Osteoblast (primary cell): ENCODE measurements at regions not wholly inside any gene's neighbourhood (a gene's known extent, or its start where the extent isn't known, plus 50 kb on each side); places are given as distances from the start of the nearest gene placed in this dataset.
A peak's percentile ranks its signal among the peaks of the same experiment; 100 is the strongest.

ENCODE experiments used
- DNase-seq: peaks from one replicate; pipeline ENCODE4 v3.0.0; 2011; ENCODE audit warnings: low spot score, mixed read lengths; ENCODE audit not compliant: insufficient read length; ENCODE audit errors: missing footprints
- H2AFZ ChIP-seq: 2 replicates; pipeline ENCODE4 v1.6.0; 2011; ENCODE audit warnings: mild to moderate bottlenecking, low read length
- H3K27ac ChIP-seq: 2 replicates; pipeline ENCODE4 v1.5.1; 2011; ENCODE audit warnings: mild to moderate bottlenecking, low read depth, low read length, moderate library complexity
- H3K27me3 ChIP-seq: 2 replicates; pipeline ENCODE4 v1.6.0; 2012; ENCODE audit warnings: mild to moderate bottlenecking, control low read depth, inconsistent platforms, low read length, moderate library complexity; ENCODE audit not compliant: insufficient read depth
- H3K36me3 ChIP-seq: 2 replicates; pipeline ENCODE4 v1.5.1; 2011; ENCODE audit warnings: mild to moderate bottlenecking, low read length, control low read depth, moderate library complexity; ENCODE audit not compliant: insufficient read depth
- H3K4me1 ChIP-seq: 2 replicates; pipeline ENCODE4 v1.5.1; 2011; ENCODE audit warnings: mild to moderate bottlenecking, low read length, control low read depth, moderate library complexity; ENCODE audit not compliant: insufficient read depth
- H3K4me2 ChIP-seq: 2 replicates; pipeline ENCODE4 v1.6.0; 2011; ENCODE audit warnings: mild to moderate bottlenecking, low read length; ENCODE audit not compliant: insufficient read depth
- H3K4me3 ChIP-seq: fragments of 200-600 bp; sonication (generic); 3 replicates; pipeline ENCODE4 v1.5.1; 2012; ENCODE audit warnings: mild to moderate bottlenecking, low read length, inconsistent platforms; ENCODE audit not compliant: insufficient read depth
- H3K79me2 ChIP-seq: 2 replicates; pipeline ENCODE4 v1.6.0; 2012; ENCODE audit warnings: mild to moderate bottlenecking, low read length, control low read depth, inconsistent platforms; ENCODE audit not compliant: insufficient read depth
- H3K9me3 ChIP-seq: 2 replicates; pipeline ENCODE4 v1.5.1; 2011; ENCODE audit warnings: low read depth, low read length, control low read depth
- H4K20me1 ChIP-seq: 2 replicates; pipeline ENCODE4 v1.6.0; 2012; ENCODE audit warnings: mild to moderate bottlenecking, low read length, control low read depth; ENCODE audit not compliant: insufficient read depth
- CTCF ChIP-seq: IDR thresholded peaks from 2 replicates; pipeline ENCODE4 v1.5.1; 2011; ENCODE audit warnings: mild to moderate bottlenecking, low read depth, low read length, moderate library complexity; ENCODE audit errors: extremely low read depth

GRCh38 chrX:150038315-150038714 lies 100.0 kb upstream of the EOLA2 start:
- H3K36me3 ChIP-seq = no peaks in the 10 kb centered on the region
- no peaks in the 10 kb centered on the region for H3K27me3 ChIP-seq
- H3K9me3 ChIP-seq = peaks cover 3% of the 10 kb centered on the region
- no peak overlapping the region for H3K4me2 ChIP-seq
- H4K20me1 ChIP-seq = no peaks in the 10 kb centered on the region
- H3K4me1 ChIP-seq = peaks cover 18% of the 10 kb centered on the region
- no peak overlapping the region for H3K4me3 ChIP-seq
- H3K79me2 ChIP-seq = no peaks in the 10 kb centered on the region
- no peak overlapping the region for H2AFZ ChIP-seq
- no peak for DNase-seq
- no peak for TF ChIP-seq CTCF
- H3K27ac ChIP-seq = no peak overlapping the region

- no peaks in the 10 kb centered on the region for H3K36me3 ChIP-seq
Observed at GRCh38 chrX:150038986-150039599, 100.8 kb upstream of the EOLA2 start.

GRCh38 chrX:150041208-150041607 lies 102.9 kb upstream of the EOLA2 start:
- TF ChIP-seq CTCF = no peak
- Histone ChIP-seq H3K4me2 (no peak overlapping the region), H3K36me3 (no peaks in the 10 kb centered on the region), H3K27ac (no peak overlapping the region), H3K9me3 (no peaks in the 10 kb centered on the region), H3K4me1 (peaks cover 22% of the 10 kb centered on the region), H3K4me3 (no peak overlapping the region), H2AFZ (no peak overlapping the region), H4K20me1 (no peaks in the 10 kb centered on the region), H3K79me2 (no peaks in the 10 kb centered on the region), H3K27me3 (no peaks in the 10 kb centered on the region)
- no peak for DNase-seq

More at GRCh38 chrX:150038986-150039599, 100.8 kb upstream of the EOLA2 start:
- Histone ChIP-seq H3K4me3 (no peak overlapping the region), H2AFZ (no peak overlapping the region), H3K9me3 (peaks cover 3% of the 10 kb centered on the region), H3K4me1 (peaks cover 18% of the 10 kb centered on the region), H3K27me3 (no peaks in the 10 kb centered on the region), H3K4me2 (no peak overlapping the region), H3K27ac (no peak overlapping the region), H4K20me1 (no peaks in the 10 kb centered on the region), H3K79me2 (no peaks in the 10 kb centered on the region)
- no peak for TF ChIP-seq CTCF
- peak; percentile 3 for DNase-seq

- Histone ChIP-seq H2AFZ (no peak overlapping the region), H3K9me3 (no peaks in the 10 kb centered on the region), H4K20me1 (no peaks in the 10 kb centered on the region), H3K27ac (no peak overlapping the region), H3K79me2 (no peaks in the 10 kb centered on the region), H3K4me2 (no peak overlapping the region), H3K27me3 (no peaks in the 10 kb centered on the region), H3K4me3 (no peak overlapping the region), H3K4me1 (peaks cover 10% of the 10 kb centered on the region), H3K36me3 (no peaks in the 10 kb centered on the region)
- DNase-seq = no peak
- no peak for TF ChIP-seq CTCF
Observed at GRCh38 chrX:150044556-150044955, 106.3 kb upstream of the EOLA2 start.
